ENCODE measurements at regions not wholly inside any gene's neighbourhood (a gene's known extent, or its start where the extent isn't known, plus 50 kb on each side); places are given as distances from the start of the nearest gene placed in this dataset.

- no peak for TF ChIP-seq POLR2A (IDR thresholded peaks at IDR 0.05)
- no peak for TF ChIP-seq CTCF (IDR thresholded peaks at IDR 0.05)
Measured at GRCh38 chr2:208643145-208643544, 236.6 kb downstream of the PTH2R start.

All from esophagus squamous epithelium (tissue), 4 donors.